ENCODE measurements at regions not wholly inside any gene's neighbourhood (a gene's known extent, or its start where the extent isn't known, plus 50 kb on each side); places are given as distances from the start of the nearest gene placed in this dataset.

DNA sequence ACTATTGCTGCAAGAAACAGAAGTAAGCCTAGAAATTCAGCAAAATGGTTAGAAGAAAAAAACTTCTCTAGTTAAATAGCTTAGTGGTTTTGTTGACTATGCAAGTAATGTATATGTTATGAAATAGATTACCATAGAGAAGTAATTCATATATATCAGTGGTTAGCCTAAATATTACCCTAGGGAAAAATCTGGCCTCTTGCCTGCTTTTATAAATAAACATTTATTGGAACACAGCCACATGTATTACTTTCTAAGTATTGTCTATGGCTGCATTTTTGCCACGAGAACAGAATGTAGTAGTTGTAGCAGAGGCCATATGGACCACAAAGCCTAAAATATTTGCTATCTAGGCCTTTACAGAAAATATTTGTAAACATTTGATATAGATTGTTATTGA, 1471.7 kb upstream of the PRR20A start:
- TF ChIP-seq, protein P1, sequence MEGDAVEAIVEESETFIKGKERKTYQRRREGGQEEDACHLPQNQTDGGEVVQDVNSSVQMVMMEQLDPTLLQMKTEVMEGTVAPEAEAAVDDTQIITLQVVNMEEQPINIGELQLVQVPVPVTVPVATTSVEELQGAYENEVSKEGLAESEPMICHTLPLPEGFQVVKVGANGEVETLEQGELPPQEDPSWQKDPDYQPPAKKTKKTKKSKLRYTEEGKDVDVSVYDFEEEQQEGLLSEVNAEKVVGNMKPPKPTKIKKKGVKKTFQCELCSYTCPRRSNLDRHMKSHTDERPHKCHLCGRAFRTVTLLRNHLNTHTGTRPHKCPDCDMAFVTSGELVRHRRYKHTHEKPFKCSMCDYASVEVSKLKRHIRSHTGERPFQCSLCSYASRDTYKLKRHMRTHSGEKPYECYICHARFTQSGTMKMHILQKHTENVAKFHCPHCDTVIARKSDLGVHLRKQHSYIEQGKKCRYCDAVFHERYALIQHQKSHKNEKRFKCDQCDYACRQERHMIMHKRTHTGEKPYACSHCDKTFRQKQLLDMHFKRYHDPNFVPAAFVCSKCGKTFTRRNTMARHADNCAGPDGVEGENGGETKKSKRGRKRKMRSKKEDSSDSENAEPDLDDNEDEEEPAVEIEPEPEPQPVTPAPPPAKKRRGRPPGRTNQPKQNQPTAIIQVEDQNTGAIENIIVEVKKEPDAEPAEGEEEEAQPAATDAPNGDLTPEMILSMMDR (IDR thresholded peaks at IDR 0.05; ENCODE audit: low read depth, low read length, poor library complexity, severe bottlenecking), result no peak
- TF ChIP-seq EZH2phosphoT487 (IDR thresholded peaks at IDR 0.05; ENCODE audit: borderline replicate concordance, low read length), result no peak
